ENCODE measurements at regions not wholly inside any gene's neighbourhood (a gene's known extent, or its start where the extent isn't known, plus 50 kb on each side); places are given as distances from the start of the nearest gene placed in this dataset.

- H3K4me3 ChIP-seq (ENCODE audit: low read length): no peak overlapping the region
These were observed 51.4 kb upstream of the WSCD1 start for GRCh38 chr17:6018788-6019187.

GRCh38 chr17:6019959-6020358 lies 50.2 kb upstream of the WSCD1 start:
- TF ChIP-seq EZH2phosphoT487 (IDR thresholded peaks at IDR 0.05; ENCODE audit: low read depth) (no peak), CTCF (IDR thresholded peaks at IDR 0.05; ENCODE audit: low read depth, low read length) (no peak)
- Histone ChIP-seq H3K4me1 (ENCODE audit: low read length) (no peaks in the 10 kb centered on the region), H3K4me3 (ENCODE audit: low read length) (no peak overlapping the region), H4K20me1 (ENCODE audit: insufficient read depth, low read length) (no peaks in the 10 kb centered on the region), H3K36me3 (replicated peaks; ENCODE audit: low read depth, low read length) (no peaks in the 10 kb centered on the region), H3K27ac (ENCODE audit: low read length) (no peak overlapping the region), H3K79me2 (ENCODE audit: low read length) (no peaks in the 10 kb centered on the region), H3K9ac (ENCODE audit: low read length) (no peak overlapping the region), H3K27me3 (ENCODE audit: low read depth, low read length) (no peaks in the 10 kb centered on the region; the same call in 1 of the 2 replicates), H2AFZ (ENCODE audit: low read depth, low read length) (no peak overlapping the region), H3K9me3 (ENCODE audit: insufficient read depth, low read length) (no peaks in the 10 kb centered on the region), H3K4me2 (ENCODE audit: low read length) (no peak overlapping the region)

More at GRCh38 chr17:6018788-6019187, 51.4 kb upstream of the WSCD1 start:
- Histone ChIP-seq H3K4me2 (ENCODE audit: low read length) (no peak overlapping the region), H3K4me1 (ENCODE audit: low read length) (no peaks in the 10 kb centered on the region), H3K27me3 (ENCODE audit: low read depth, low read length) (no peaks in the 10 kb centered on the region; the same call in 1 of the 2 replicates), H3K9me3 (ENCODE audit: insufficient read depth, low read length) (no peaks in the 10 kb centered on the region), H3K36me3 (replicated peaks; ENCODE audit: low read depth, low read length) (no peaks in the 10 kb centered on the region), H2AFZ (ENCODE audit: low read depth, low read length) (no peak overlapping the region), H3K79me2 (ENCODE audit: low read length) (no peaks in the 10 kb centered on the region), H3K9ac (ENCODE audit: low read length) (no peak overlapping the region), H3K27ac (ENCODE audit: low read length) (no peak overlapping the region), H4K20me1 (ENCODE audit: insufficient read depth, low read length) (no peaks in the 10 kb centered on the region)
- TF ChIP-seq EZH2phosphoT487 (IDR thresholded peaks at IDR 0.05; ENCODE audit: low read depth): no peak
- no peak for TF ChIP-seq CTCF (IDR thresholded peaks at IDR 0.05; ENCODE audit: low read depth, low read length)

GRCh38 chr17:6020376-6021010 lies 49.7 kb upstream of the WSCD1 start:
- no peaks in the 10 kb centered on the region for H3K9me3 ChIP-seq (ENCODE audit: insufficient read depth, low read length)
- H4K20me1 ChIP-seq (ENCODE audit: insufficient read depth, low read length): no peaks in the 10 kb centered on the region

More at GRCh38 chr17:6020376-6021010, 49.7 kb upstream of the WSCD1 start:
- Histone ChIP-seq H3K9ac (ENCODE audit: low read length) (no peak overlapping the region), H3K4me2 (ENCODE audit: low read length) (no peak overlapping the region), H2AFZ (ENCODE audit: low read depth, low read length) (no peak overlapping the region), H3K4me3 (ENCODE audit: low read length) (no peak overlapping the region), H3K79me2 (ENCODE audit: low read length) (no peaks in the 10 kb centered on the region), H3K27me3 (ENCODE audit: low read depth, low read length) (no peaks in the 10 kb centered on the region; the same call in 1 of the 2 replicates), H3K27ac (ENCODE audit: low read length) (no peak overlapping the region), H3K4me1 (ENCODE audit: low read length) (no peaks in the 10 kb centered on the region), H3K36me3 (replicated peaks; ENCODE audit: low read depth, low read length) (no peaks in the 10 kb centered on the region)
- TF ChIP-seq EZH2phosphoT487 (IDR thresholded peaks at IDR 0.05; ENCODE audit: low read depth) (no peak), CTCF (IDR thresholded peaks at IDR 0.05; ENCODE audit: low read depth, low read length) (no peak)
